ENCODE measurements at regions not wholly inside any gene's neighbourhood (a gene's known extent, or its start where the extent isn't known, plus 50 kb on each side); places are given as distances from the start of the nearest gene placed in this dataset.

- TF ChIP-seq, protein P1, sequence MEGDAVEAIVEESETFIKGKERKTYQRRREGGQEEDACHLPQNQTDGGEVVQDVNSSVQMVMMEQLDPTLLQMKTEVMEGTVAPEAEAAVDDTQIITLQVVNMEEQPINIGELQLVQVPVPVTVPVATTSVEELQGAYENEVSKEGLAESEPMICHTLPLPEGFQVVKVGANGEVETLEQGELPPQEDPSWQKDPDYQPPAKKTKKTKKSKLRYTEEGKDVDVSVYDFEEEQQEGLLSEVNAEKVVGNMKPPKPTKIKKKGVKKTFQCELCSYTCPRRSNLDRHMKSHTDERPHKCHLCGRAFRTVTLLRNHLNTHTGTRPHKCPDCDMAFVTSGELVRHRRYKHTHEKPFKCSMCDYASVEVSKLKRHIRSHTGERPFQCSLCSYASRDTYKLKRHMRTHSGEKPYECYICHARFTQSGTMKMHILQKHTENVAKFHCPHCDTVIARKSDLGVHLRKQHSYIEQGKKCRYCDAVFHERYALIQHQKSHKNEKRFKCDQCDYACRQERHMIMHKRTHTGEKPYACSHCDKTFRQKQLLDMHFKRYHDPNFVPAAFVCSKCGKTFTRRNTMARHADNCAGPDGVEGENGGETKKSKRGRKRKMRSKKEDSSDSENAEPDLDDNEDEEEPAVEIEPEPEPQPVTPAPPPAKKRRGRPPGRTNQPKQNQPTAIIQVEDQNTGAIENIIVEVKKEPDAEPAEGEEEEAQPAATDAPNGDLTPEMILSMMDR (IDR thresholded peaks at IDR 0.05), result no peak
- TF ChIP-seq POLR2A (IDR thresholded peaks at IDR 0.05), result no peak
- TF ChIP-seq EP300 (IDR thresholded peaks at IDR 0.05), result no peak
Measured at GRCh38 chr15:53851110-53851848, 91.8 kb upstream of the WDR72 start.
